ENCODE measurements at regions not wholly inside any gene's neighbourhood (a gene's known extent, or its start where the extent isn't known, plus 50 kb on each side); places are given as distances from the start of the nearest gene placed in this dataset.
"Not testable (repeated sequence)": the region's sequence is repeated elsewhere in the genome, so short reads cannot be mapped to it uniquely, and the experiment has no call there.

DNA sequence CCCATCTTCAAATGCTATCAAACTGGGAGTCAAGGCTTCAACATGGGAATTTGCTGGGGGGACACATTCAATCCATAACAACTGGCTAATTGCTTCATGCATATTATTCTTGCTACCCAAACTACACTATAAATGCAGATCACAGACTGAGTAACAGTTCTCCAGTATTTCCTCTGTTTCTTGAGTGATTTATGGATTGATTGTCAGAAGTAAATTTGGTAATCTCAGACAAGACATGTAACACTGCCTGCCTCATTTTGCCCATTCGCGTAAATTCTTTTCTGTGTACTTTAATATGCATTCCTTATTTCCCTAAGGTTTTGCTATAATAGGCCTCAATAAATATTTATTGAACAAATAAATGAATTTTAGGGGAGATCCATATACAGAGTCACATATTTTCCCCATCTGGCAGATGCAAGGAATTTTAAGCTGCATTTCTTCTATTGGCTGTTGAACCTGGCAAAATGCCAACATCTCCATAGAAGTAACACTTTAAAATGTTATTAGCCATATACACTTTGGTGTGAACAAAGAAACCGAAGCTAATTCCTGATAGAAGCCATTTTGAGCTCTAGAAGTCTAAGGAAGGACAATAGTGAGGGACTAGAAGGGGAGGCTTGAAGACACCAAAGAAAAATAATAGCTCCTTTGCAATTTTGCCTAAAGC is 98.2 kb downstream of the QRSL1 start:
- no peak for TF ChIP-seq POLR2A (IDR thresholded peaks at IDR 0.05)
- no peak for TF ChIP-seq POLR2AphosphoS5 (IDR thresholded peaks at IDR 0.05)
- TF ChIP-seq CTCF (IDR thresholded peaks at IDR 0.05), result no peak
- no peak for TF ChIP-seq EP300 (IDR thresholded peaks at IDR 0.05)

GRCh38 chr6:106724848-106725247 is 95.5 kb downstream of the QRSL1 start:
- Histone ChIP-seq H3K27ac (no peak overlapping the region), H3K27me3 (no peaks in the 10 kb centered on the region), H3K4me1 (peaks cover 2% of the 10 kb centered on the region), H3K36me3 (no peaks in the 10 kb centered on the region), H3K9me3 (no peaks in the 10 kb centered on the region), H3K4me3 (no peak overlapping the region)
- no peak for DNase-seq (ENCODE audit: low spot score in 2 of 2)
- TF ChIP-seq CTCF (IDR thresholded peaks at IDR 0.05), result no peak
- WGBS, result 33% methylated on average over 2 of the region's 2 CpGs

More for the DNA sequence above, 98.2 kb downstream of the QRSL1 start:
- Histone ChIP-seq H3K36me3 (no peaks in the 10 kb centered on the region), H3K27me3 (no peaks in the 10 kb centered on the region), H3K4me1 (peaks cover 8% of the 10 kb centered on the region), H3K4me3 (no peak overlapping the region), H3K9me3 (no peaks in the 10 kb centered on the region), H3K27ac (no peak overlapping the region)
- 74% methylated on average over 3 of the region's 3 CpGs for WGBS
- no peak for DNase-seq (ENCODE audit: low spot score in 2 of 2)

GRCh38 chr6:106724337-106724736 is 95.0 kb downstream of the QRSL1 start:
- H3K4me3 ChIP-seq, result no peak overlapping the region
- H3K9me3 ChIP-seq, result no peaks in the 10 kb centered on the region
- H3K27me3 ChIP-seq, result no peaks in the 10 kb centered on the region
- peaks cover 2% of the 10 kb centered on the region for H3K4me1 ChIP-seq
- no peak for TF ChIP-seq CTCF (IDR thresholded peaks at IDR 0.05)
- TF ChIP-seq POLR2A (IDR thresholded peaks at IDR 0.05), result no peak
- TF ChIP-seq EP300 (IDR thresholded peaks at IDR 0.05), result no peak
- TF ChIP-seq POLR2AphosphoS5 (IDR thresholded peaks at IDR 0.05), result no peak
- no peak overlapping the region for H3K27ac ChIP-seq
- WGBS, result 55% methylated on average over 4 of the region's 4 CpGs
- H3K36me3 ChIP-seq, result no peaks in the 10 kb centered on the region
- no peak for DNase-seq (ENCODE audit: low spot score in 2 of 2)

DNA sequence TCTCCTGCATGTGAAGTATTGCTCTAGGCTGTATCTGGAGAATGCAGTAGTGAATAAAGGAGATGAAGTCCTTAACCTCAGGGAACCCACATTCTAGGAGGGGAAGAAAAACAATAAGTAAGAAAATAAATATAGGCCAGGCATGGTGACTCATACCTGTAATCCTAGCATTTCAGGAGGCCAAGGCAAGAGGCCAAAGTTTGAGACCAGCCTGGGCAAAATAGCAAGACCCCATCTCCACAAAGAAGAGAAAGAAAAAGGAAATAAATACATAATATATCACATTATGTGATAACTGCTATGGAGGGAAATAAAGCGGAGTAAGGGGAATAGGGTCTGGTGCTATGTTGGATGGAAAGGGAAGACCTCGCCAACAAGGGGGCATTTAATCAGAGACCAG is 94.0 kb downstream of the QRSL1 start:
- DNase-seq (ENCODE audit: low spot score in 2 of 2); H3K27me3 ChIP-seq; H3K27ac ChIP-seq; H3K4me3 ChIP-seq; H3K9me3 ChIP-seq; H3K36me3 ChIP-seq; H3K4me1 ChIP-seq: not testable (repeated sequence)
- 97% methylated on average over 2 of the region's 2 CpGs for WGBS

DNA sequence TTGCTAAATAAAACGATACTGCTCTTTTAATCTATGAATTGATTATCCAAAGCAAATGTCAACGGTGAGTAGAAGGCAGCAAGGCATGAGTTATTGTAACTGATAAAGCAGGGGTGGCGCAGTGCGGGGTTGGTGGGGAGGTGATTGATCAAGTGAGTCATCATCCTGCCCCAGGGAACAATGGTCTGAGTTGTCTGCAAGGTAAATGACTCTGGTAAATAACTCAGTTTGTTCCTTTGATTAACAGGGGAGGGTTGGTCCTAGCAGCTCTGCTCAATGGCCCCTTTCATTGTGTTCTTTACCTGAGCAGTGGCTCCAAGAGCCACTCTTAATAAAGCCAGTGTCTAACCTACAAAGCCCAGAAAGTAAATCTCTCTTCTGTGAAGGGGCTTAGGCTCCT is 91.8 kb downstream of the QRSL1 start:
- not testable (repeated sequence) for H3K27me3 ChIP-seq; H3K4me1 ChIP-seq; H3K36me3 ChIP-seq; DNase-seq (ENCODE audit: low spot score in 2 of 2); H3K4me3 ChIP-seq; H3K9me3 ChIP-seq; H3K27ac ChIP-seq
- 80% methylated on average over 4 of the region's 4 CpGs for WGBS
